Esophagus muscularis mucosa (tissue), 4 donors: ENCODE measurements at regions not wholly inside any gene's neighbourhood (a gene's known extent, or its start where the extent isn't known, plus 50 kb on each side); places are given as distances from the start of the nearest gene placed in this dataset.

ENCODE experiments used
- DNase-seq: peaks from one replicate; pipeline ENCODE4 v3.0.0-alpha.2; 2017; ENCODE audit errors: extremely low spot score
- H3K27ac ChIP-seq, 4 donors: fragments of 200-600 bp; sonication (generic); replicated peaks in 1 of 4; 1 replicate in 3 of 4; 2 replicates in 1 of 4; pipeline ENCODE4 v1.5.1; 2016 to 2019; ENCODE audit warnings: mild to moderate bottlenecking in 1 of 4
- H3K27me3 ChIP-seq, 4 donors: fragments of 200-600 bp; sonication (generic); one replicate each; pipeline versions ENCODE4 v1.5.1 to v1.6.0; 2016 to 2019
- H3K36me3 ChIP-seq, 4 donors: fragments of 200-600 bp; sonication (generic); one replicate each; pipeline ENCODE4 v1.5.1; 2016 to 2019
- H3K4me1 ChIP-seq, 4 donors: fragments of 200-600 bp; sonication (generic); one replicate each; pipeline ENCODE4 v1.5.1; 2016 to 2019
- H3K4me3 ChIP-seq, 4 donors: fragments of 200-600 bp; sonication (generic); 1 replicate in 2 of 4; 2 replicates in 2 of 4; pipeline ENCODE4 v1.5.1; 2016 to 2019; ENCODE audit warnings: mild to moderate bottlenecking in 4 of 4, moderate library complexity in 1 of 4
- H3K9me3 ChIP-seq, 4 donors: fragments of 200-600 bp; sonication (generic); 1 replicate in 3 of 4; 2 replicates in 1 of 4; pipeline ENCODE4 v1.5.1; 2016 to 2019
- EP300 ChIP-seq: sonication (generic); formaldehyde crosslinking; IDR thresholded peaks from one replicate; pipeline ENCODE4 v1.6.1; 2017; ENCODE audit warnings: antibody characterized with exemption
- POLR2A ChIP-seq: fragments of 450-650 bp; IDR thresholded peaks from one replicate; pipeline ENCODE4 v1.6.1; 2017; ENCODE audit warnings: antibody characterized with exemption, moderate library complexity, mild to moderate bottlenecking, low read depth
- POLR2AphosphoS5 ChIP-seq, 2 donors: sonication (generic); formaldehyde crosslinking; IDR thresholded peaks; one replicate each; pipeline ENCODE4 v1.6.1; 2017; ENCODE audit warnings: antibody characterized with exemption in 2 of 2
- WGBS: methylation state at CpG from one replicate; pipeline ENCODE4 v1.1.5; 2018; 5-methylcytosine and 5-hydroxymethylcytosine counted together
- intact Hi-C: fragments of 100-400 bp; cut with DNase I; formaldehyde crosslinking; loops from one replicate; pipeline ENCODE4 v1.15.1; 2023
- TF ChIP-seq, protein P1 (sequence below), 3 experiments: fragments of 200-600 bp in 2 of 3; fragments of 450-650 bp in 1 of 3; sonication (generic) in 2 of 3; IDR thresholded peaks; one replicate each; pipeline ENCODE4 v1.5.1; 2017 to 2019; ENCODE audit warnings: antibody characterized with exemption in 3 of 3, mild to moderate bottlenecking in 2 of 3, moderate library complexity in 1 of 3

DNA sequence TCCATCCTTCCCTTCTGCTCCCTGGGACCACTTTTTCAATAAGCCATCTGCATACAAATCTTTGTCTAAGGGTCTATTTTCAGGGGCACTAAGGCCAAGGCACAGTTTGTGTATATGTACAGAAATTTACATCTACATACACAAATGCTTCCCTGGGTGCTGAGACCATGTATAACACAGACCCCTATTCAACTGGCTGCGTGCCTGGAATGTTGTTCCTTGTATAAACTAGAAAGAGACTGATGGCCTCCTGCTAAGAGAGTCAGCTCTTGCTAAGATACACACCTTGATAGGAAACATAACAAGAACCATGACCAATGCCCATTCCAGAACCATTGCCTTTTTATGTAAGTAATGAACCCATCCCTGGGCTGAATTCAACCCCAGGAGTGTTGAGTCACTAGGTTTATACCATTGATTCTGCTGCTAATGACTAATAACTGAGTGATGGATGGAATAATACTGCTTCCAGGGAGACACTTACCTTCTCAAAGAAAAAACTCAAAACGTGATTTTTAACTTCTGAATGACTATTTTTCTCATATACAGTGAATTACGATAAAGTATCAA is 290.7 kb downstream of the FGFR2 start:
- no peak overlapping the region for H3K27ac ChIP-seq
- H3K27me3 ChIP-seq: no peaks in the 10 kb centered on the region
- intact Hi-C loops: no loop called here
- TF ChIP-seq POLR2AphosphoS5 (IDR thresholded peaks at IDR 0.05) (no peak), EP300 (no peak), POLR2A (no peak)
- TF ChIP-seq, protein P1, sequence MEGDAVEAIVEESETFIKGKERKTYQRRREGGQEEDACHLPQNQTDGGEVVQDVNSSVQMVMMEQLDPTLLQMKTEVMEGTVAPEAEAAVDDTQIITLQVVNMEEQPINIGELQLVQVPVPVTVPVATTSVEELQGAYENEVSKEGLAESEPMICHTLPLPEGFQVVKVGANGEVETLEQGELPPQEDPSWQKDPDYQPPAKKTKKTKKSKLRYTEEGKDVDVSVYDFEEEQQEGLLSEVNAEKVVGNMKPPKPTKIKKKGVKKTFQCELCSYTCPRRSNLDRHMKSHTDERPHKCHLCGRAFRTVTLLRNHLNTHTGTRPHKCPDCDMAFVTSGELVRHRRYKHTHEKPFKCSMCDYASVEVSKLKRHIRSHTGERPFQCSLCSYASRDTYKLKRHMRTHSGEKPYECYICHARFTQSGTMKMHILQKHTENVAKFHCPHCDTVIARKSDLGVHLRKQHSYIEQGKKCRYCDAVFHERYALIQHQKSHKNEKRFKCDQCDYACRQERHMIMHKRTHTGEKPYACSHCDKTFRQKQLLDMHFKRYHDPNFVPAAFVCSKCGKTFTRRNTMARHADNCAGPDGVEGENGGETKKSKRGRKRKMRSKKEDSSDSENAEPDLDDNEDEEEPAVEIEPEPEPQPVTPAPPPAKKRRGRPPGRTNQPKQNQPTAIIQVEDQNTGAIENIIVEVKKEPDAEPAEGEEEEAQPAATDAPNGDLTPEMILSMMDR (IDR thresholded peaks at IDR 0.05): no peak
- H3K4me1 ChIP-seq: peaks cover 0 to 7% (median 2%) of the 10 kb centered on the region in 4 donors
- DNase-seq: peak; percentile 45
- H3K36me3 ChIP-seq: no peaks in the 10 kb centered on the region
- H3K9me3 ChIP-seq: no peaks in the 10 kb centered on the region
- WGBS: 68% methylated on average over 3 of the region's 3 CpGs
- no peak overlapping the region for H3K4me3 ChIP-seq

DNA sequence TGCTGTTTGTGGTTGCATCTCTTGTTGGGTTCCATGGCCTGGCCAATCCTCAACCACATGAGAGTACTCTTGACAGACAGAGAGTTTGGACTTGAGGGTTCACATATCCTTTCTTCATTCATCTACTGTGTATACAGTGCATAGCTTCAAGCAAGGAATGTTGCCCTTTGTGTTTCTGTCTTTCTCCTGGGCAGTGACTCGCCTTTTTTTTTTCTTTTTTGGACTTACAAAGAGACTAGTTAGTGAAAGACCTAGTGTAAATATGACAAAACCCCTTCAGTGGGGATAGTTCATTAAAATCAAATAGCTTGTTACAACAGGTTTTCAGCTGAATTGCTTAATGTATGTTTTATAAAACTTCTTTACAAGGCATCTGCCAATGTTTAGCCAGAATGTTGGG is 290.2 kb downstream of the FGFR2 start:
- no peaks in the 10 kb centered on the region for H3K27me3 ChIP-seq
- WGBS: 76% methylated on average over 1 of the region's 1 CpG
- H3K9me3 ChIP-seq: no peaks in the 10 kb centered on the region
- no peak overlapping the region for H3K27ac ChIP-seq
- no peak for DNase-seq
- intact Hi-C loops: no loop called here
- no peaks in the 10 kb centered on the region for H3K36me3 ChIP-seq
- H3K4me3 ChIP-seq: no peak overlapping the region
- no peak for TF ChIP-seq POLR2A
- TF ChIP-seq, protein P1 (IDR thresholded peaks at IDR 0.05): no peak
- peaks cover 0 to 9% (median 5%) of the 10 kb centered on the region in 4 donors for H3K4me1 ChIP-seq

DNA sequence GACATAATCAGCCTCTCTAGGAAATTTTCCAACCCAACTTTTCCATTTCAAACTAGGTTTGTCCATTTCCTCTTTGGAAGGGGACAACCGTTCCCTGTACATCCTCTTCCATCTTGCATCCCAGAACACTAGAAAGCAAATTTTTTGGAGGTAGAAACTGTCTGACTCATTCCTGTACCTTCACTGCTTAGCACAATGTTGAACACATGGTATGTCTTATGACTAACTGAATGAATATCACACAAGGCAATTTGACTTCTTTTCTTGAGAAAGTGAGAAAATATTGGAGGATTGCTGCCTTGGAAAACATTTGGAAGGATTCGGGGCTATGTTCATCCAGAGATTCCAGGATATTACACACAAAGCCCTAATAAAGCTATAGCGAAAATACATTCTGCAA is 289.1 kb downstream of the FGFR2 start:
- peaks cover 0 to 10% (median 3%) of the 10 kb centered on the region in 4 donors for H3K4me1 ChIP-seq
- no peak overlapping the region for H3K27ac ChIP-seq
- no peak overlapping the region for H3K4me3 ChIP-seq
- TF ChIP-seq EP300 (no peak), POLR2A (no peak), POLR2AphosphoS5 (IDR thresholded peaks at IDR 0.05) (no peak)
- TF ChIP-seq, protein P1 (IDR thresholded peaks at IDR 0.05): no peak
- 76% methylated on average over 3 of the region's 3 CpGs for WGBS
- H3K27me3 ChIP-seq: no peaks in the 10 kb centered on the region
- intact Hi-C loops: no loop called here
- no peaks in the 10 kb centered on the region for H3K9me3 ChIP-seq
- no peaks in the 10 kb centered on the region for H3K36me3 ChIP-seq
- no peak for DNase-seq

DNA sequence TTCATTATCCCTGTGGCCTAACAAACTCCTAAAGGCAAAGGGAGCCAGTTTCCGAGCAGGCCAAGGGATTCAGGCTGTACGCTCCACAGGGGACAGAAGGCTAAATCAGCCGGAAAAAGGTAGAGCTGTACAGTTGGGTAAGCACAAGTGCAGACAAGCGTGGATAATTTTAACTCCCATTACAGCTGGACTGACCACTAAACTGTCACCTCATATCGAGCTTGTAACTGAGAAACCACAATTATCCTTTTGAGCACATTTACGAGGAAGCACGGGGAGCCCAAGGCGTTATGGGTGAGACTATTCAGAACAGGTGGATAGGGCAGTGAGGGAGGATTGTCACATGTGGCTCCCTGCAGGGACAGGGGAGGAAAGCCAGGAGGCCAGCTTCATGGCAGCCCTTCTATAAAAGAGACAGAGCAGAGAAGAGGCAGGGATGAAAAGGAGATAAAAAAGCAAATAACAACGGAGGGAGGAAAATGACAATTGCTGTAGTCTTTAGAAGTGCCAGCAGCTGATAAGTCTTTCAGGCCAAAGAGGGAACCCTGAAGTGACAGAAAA is 288.0 kb downstream of the FGFR2 start:
- Histone ChIP-seq H3K27ac (no peak overlapping the region), H3K4me1 (peaks cover 0 to 10% (median 3%) of the 10 kb centered on the region in 4 donors)

More for the DNA sequence above, 288.0 kb downstream of the FGFR2 start:
- H3K9me3 ChIP-seq: no peaks in the 10 kb centered on the region
- H3K4me3 ChIP-seq: no peak overlapping the region
- peak; percentile 72 for DNase-seq
- intact Hi-C loops: no loop called here
- H3K27me3 ChIP-seq: no peaks in the 10 kb centered on the region
- TF ChIP-seq, protein P1 (IDR thresholded peaks at IDR 0.05): no peak
- TF ChIP-seq POLR2AphosphoS5 (IDR thresholded peaks at IDR 0.05) (no peak), POLR2A (no peak)
- 64% methylated on average over 9 of the region's 9 CpGs for WGBS
- H3K36me3 ChIP-seq: no peaks in the 10 kb centered on the region
